ENCODE measurements at regions not wholly inside any gene's neighbourhood (a gene's known extent, or its start where the extent isn't known, plus 50 kb on each side); places are given as distances from the start of the nearest gene placed in this dataset.
"Not testable (repeated sequence)": the region's sequence is repeated elsewhere in the genome, so short reads cannot be mapped to it uniquely, and the experiment has no call there.

DNA sequence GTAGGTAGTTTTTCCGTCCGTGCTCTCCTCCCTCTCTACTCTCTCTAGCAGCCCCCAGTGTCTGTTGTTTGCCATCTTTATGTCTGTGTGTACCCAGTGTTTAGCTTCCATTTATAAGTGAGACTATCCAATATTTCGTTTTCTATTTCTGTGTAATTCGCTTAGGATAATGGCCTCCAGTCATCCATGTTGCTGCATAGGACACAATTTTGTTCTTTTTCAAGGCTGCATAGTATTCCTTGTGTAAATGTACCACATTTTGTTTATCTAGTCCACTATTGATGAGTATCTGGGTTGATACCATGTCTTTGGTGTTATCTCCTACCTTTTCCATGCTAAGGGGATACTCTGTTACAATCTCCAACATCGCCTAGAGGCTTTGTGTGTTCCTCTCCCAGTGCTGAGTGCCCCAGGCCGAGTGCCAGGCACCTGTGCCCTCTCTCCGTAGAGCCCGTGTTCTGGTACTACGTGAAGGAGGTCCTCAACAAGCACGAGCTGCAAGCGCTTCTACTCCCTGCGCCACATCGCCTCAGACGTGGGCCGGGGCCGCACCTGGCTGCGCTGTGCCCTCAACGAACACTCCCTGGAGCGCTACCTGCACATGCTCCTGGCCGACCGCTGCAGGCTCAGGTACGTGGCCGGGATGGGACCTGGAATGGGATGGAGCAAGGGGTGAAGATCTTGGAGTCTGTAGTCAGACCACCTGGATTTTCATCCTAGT lies 51.0 kb downstream of the NPIPB11 start:
- TF ChIP-seq, protein P1, sequence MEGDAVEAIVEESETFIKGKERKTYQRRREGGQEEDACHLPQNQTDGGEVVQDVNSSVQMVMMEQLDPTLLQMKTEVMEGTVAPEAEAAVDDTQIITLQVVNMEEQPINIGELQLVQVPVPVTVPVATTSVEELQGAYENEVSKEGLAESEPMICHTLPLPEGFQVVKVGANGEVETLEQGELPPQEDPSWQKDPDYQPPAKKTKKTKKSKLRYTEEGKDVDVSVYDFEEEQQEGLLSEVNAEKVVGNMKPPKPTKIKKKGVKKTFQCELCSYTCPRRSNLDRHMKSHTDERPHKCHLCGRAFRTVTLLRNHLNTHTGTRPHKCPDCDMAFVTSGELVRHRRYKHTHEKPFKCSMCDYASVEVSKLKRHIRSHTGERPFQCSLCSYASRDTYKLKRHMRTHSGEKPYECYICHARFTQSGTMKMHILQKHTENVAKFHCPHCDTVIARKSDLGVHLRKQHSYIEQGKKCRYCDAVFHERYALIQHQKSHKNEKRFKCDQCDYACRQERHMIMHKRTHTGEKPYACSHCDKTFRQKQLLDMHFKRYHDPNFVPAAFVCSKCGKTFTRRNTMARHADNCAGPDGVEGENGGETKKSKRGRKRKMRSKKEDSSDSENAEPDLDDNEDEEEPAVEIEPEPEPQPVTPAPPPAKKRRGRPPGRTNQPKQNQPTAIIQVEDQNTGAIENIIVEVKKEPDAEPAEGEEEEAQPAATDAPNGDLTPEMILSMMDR (IDR thresholded peaks at IDR 0.05 in 2 of 3, conservative IDR thresholded peaks at IDR 0.05 in 1 of 3; ENCODE audit: control insufficient read depth in 2 of 3, extremely low read depth in 1 of 3, insufficient read depth in 1 of 3, low read depth in 3 of 3, low read length in 3 of 3): not testable (repeated sequence)
- not testable (repeated sequence) for TF ChIP-seq POLR2AphosphoS5 (IDR thresholded peaks at IDR 0.05; ENCODE audit: low read length); POLR2A (IDR thresholded peaks at IDR 0.05; ENCODE audit: low read depth, low read length); SP1 (IDR thresholded peaks at IDR 0.05; ENCODE audit: low read depth, low read length); NR2C2 (IDR thresholded peaks at IDR 0.05; ENCODE audit: borderline replicate concordance, control insufficient read depth, insufficient read length, low read depth); TAF1 (IDR thresholded peaks at IDR 0.05; ENCODE audit: borderline replicate concordance, low read depth, low read length); ZSCAN29 (IDR thresholded peaks at IDR 0.05); EZH2 (IDR thresholded peaks at IDR 0.05; ENCODE audit: borderline replicate concordance, control insufficient read depth, low read depth, low read length); TCF7 (IDR thresholded peaks at IDR 0.05; ENCODE audit: borderline replicate concordance); MXI1 (IDR thresholded peaks at IDR 0.05; ENCODE audit: low read depth, low read length)
- TF ChIP-seq, protein P2, sequence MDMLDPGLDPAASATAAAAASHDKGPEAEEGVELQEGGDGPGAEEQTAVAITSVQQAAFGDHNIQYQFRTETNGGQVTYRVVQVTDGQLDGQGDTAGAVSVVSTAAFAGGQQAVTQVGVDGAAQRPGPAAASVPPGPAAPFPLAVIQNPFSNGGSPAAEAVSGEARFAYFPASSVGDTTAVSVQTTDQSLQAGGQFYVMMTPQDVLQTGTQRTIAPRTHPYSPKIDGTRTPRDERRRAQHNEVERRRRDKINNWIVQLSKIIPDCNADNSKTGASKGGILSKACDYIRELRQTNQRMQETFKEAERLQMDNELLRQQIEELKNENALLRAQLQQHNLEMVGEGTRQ (IDR thresholded peaks at IDR 0.05; ENCODE audit: borderline replicate concordance, low read depth, low read length): not testable (repeated sequence)
- TF ChIP-seq, protein P3, sequence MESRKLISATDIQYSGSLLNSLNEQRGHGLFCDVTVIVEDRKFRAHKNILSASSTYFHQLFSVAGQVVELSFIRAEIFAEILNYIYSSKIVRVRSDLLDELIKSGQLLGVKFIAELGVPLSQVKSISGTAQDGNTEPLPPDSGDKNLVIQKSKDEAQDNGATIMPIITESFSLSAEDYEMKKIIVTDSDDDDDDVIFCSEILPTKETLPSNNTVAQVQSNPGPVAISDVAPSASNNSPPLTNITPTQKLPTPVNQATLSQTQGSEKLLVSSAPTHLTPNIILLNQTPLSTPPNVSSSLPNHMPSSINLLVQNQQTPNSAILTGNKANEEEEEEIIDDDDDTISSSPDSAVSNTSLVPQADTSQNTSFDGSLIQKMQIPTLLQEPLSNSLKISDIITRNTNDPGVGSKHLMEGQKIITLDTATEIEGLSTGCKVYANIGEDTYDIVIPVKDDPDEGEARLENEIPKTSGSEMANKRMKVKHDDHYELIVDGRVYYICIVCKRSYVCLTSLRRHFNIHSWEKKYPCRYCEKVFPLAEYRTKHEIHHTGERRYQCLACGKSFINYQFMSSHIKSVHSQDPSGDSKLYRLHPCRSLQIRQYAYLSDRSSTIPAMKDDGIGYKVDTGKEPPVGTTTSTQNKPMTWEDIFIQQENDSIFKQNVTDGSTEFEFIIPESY (IDR thresholded peaks at IDR 0.05): not testable (repeated sequence)
- TF ChIP-seq, protein P4, sequence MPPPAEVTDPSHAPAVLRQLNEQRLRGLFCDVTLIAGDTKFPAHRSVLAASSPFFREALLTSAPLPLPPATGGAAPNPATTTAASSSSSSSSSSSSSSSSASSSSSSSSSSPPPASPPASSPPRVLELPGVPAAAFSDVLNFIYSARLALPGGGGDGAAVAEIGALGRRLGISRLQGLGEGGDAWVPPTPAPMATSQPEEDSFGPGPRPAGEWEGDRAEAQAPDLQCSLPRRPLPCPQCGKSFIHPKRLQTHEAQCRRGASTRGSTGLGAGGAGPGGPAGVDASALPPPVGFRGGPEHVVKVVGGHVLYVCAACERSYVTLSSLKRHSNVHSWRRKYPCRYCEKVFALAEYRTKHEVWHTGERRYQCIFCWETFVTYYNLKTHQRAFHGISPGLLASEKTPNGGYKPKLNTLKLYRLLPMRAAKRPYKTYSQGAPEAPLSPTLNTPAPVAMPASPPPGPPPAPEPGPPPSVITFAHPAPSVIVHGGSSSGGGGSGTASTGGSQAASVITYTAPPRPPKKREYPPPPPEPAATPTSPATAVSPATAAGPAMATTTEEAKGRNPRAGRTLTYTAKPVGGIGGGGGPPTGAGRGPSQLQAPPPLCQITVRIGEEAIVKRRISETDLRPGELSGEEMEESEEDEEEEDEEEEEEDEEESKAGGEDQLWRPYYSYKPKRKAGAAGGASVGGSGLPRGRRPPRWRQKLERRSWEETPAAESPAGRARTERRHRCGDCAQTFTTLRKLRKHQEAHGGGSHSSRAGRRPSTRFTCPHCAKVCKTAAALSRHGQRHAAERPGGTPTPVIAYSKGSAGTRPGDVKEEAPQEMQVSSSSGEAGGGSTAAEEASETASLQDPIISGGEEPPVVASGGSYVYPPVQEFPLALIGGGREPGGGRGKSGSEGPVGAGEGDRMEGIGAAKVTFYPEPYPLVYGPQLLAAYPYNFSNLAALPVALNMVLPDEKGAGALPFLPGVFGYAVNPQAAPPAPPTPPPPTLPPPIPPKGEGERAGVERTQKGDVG (CRISPR knock-in tag; IDR thresholded peaks at IDR 0.05): not testable (repeated sequence)

All from GM12878 (cell line).